Activated naive CD4-positive, alpha-beta T cell treated with anti-CD3 and anti-CD28 coated beads for 36 hours (primary cell): ENCODE measurements at regions not wholly inside any gene's neighbourhood (a gene's known extent, or its start where the extent isn't known, plus 50 kb on each side); places are given as distances from the start of the nearest gene placed in this dataset.
"Not testable (repeated sequence)": the region's sequence is repeated elsewhere in the genome, so short reads cannot be mapped to it uniquely, and the experiment has no call there.

Experiments used
- CTCF ChIA-PET: fragments of 350-600 bp; sonication (Branson Sonifier 250); formaldehyde crosslinking; loops from one replicate; lab custom pipeline; 2021; ENCODE audit warnings: antibody characterized with exemption; lab: Charles Lee
- DNase-seq: peaks from one replicate; pipeline ENCODE4 v3.0.0-alpha.2; 2020
- H3K27ac Mint-ChIP-seq: one replicate; pipeline ENCODE4 v1.8.0; 2021; ENCODE audit warnings: mild to moderate bottlenecking, mixed read lengths
- H3K27me3 Mint-ChIP-seq: one replicate; pipeline ENCODE4 v1.8.0; 2021; ENCODE audit warnings: low read depth, mixed read lengths
- H3K36me3 Mint-ChIP-seq: one replicate; pipeline ENCODE4 v1.8.0; 2021; ENCODE audit warnings: low read depth, mixed read lengths
- H3K4me1 Mint-ChIP-seq: one replicate; pipeline ENCODE4 v1.8.0; 2021; ENCODE audit warnings: low read depth, mixed read lengths
- H3K4me3 Mint-ChIP-seq: one replicate; pipeline ENCODE4 v1.8.0; 2021; ENCODE audit warnings: mild to moderate bottlenecking, moderate library complexity, mixed read lengths
- H3K9me3 Mint-ChIP-seq: one replicate; pipeline ENCODE4 v1.8.0; 2021; ENCODE audit warnings: mixed read lengths
- intact Hi-C: fragments of 100-400 bp; cut with micrococcal nuclease; formaldehyde crosslinking; loops from one replicate; pipeline ENCODE4 v1.15.1; 2023

- DNase-seq = no peak
- intact Hi-C loops = no loop called here
- Mint-ChIP-seq H3K36me3 (no peaks in the 10 kb centered on the region), H3K27ac (no peak overlapping the region), H3K4me3 (no peak overlapping the region), H3K4me1 (no peaks in the 10 kb centered on the region), H3K27me3 (no peaks in the 10 kb centered on the region), H3K9me3 (peaks cover 17% of the 10 kb centered on the region)
- CTCF ChIA-PET = no interaction called here
These were observed 1023.6 kb upstream of the HS3ST1 start for GRCh38 chr4:12452291-12452690.

DNA sequence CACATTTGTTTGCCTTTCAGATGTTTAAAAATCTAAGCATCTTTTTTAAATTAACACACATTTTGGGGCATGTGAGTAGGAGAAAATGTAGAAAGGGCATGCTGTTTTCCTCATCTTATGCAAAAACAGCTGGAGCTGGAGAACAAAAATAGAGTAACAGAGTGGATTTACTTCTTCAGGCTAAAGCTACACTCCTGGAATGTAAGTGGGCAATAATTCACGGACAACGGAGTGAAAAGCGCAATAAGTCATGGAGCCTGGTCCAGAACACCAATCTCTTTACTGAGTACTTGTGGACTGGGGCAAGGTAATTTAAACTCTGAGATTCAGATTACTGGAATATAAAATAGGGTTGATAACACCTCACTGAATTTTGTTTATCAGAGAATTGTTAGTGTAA lies 1018.8 kb upstream of the HS3ST1 start:
- Mint-ChIP-seq H3K27ac (no peak overlapping the region), H3K27me3 (no peaks in the 10 kb centered on the region), H3K9me3 (peaks cover 20% of the 10 kb centered on the region), H3K4me3 (no peak overlapping the region), H3K4me1 (no peaks in the 10 kb centered on the region), H3K36me3 (no peaks in the 10 kb centered on the region)
- DNase-seq = no peak
- intact Hi-C loops = no loop called here
- CTCF ChIA-PET = no interaction called here

DNA sequence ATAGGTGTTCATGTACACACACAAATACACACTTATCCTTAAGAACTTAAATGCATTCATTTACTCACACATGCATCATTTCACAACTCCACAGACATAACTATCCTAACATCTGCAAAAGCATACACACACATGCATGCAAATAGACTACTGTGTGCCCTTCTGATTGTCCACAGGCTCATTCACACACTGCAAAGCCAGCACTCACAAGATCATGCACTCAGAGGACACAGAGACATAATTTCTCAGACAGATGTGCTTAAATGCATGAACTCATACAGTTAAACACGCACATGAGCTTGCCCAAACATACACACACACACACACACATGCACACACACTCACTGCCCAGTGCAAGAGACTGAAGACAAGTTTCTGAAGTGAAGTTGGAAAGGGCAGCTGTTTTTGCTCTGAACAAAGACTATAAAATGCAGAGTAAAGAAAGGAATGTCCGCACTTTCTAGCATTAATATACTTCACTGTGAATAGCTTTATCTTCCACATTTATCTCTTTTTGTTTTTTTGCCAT lies 1018.0 kb upstream of the HS3ST1 start:
- Mint-ChIP-seq H3K4me1 (no peaks in the 10 kb centered on the region), H3K9me3 (peaks cover 18% of the 10 kb centered on the region), H3K4me3 (no peak overlapping the region), H3K36me3 (no peaks in the 10 kb centered on the region), H3K27ac (no peak overlapping the region), H3K27me3 (no peaks in the 10 kb centered on the region)
- intact Hi-C loops = no loop called here
- DNase-seq = no peak
- CTCF ChIA-PET = no interaction called here

DNA sequence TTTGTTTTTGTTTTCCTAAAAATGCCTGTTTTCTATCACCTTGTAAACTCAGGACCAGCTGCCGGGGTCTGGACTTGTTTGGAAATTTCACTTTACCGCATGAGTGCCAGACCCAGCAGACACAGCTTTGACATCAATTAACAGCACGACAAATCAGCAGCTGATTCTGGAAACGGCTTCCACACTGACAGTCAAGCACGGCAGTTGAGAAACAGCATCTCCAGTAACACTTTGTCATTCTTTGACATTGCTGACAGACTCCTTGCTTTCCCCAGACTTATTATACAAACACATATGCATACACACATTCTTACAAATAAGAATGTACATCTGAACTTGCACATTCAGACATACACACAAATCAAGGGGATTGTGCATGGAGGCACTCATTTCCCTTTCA lies 1017.6 kb upstream of the HS3ST1 start:
- Mint-ChIP-seq H3K4me1 (no peaks in the 10 kb centered on the region), H3K36me3 (no peaks in the 10 kb centered on the region), H3K27me3 (no peaks in the 10 kb centered on the region), H3K4me3 (no peak overlapping the region), H3K9me3 (peaks cover 14% of the 10 kb centered on the region), H3K27ac (no peak overlapping the region)
- intact Hi-C loops = no loop called here
- no peak for DNase-seq
- CTCF ChIA-PET = no interaction called here

- peaks cover 11% of the 10 kb centered on the region for H3K9me3 Mint-ChIP-seq
- no peak overlapping the region for H3K27ac Mint-ChIP-seq
- intact Hi-C loops = no loop called here
- no peak overlapping the region for H3K4me3 Mint-ChIP-seq
- H3K27me3 Mint-ChIP-seq = no peaks in the 10 kb centered on the region
- no peak for DNase-seq
- CTCF ChIA-PET = no interaction called here
- no peaks in the 10 kb centered on the region for H3K36me3 Mint-ChIP-seq
- H3K4me1 Mint-ChIP-seq = no peaks in the 10 kb centered on the region
These were observed 1017.1 kb upstream of the HS3ST1 start for GRCh38 chr4:12445711-12446235.

DNA sequence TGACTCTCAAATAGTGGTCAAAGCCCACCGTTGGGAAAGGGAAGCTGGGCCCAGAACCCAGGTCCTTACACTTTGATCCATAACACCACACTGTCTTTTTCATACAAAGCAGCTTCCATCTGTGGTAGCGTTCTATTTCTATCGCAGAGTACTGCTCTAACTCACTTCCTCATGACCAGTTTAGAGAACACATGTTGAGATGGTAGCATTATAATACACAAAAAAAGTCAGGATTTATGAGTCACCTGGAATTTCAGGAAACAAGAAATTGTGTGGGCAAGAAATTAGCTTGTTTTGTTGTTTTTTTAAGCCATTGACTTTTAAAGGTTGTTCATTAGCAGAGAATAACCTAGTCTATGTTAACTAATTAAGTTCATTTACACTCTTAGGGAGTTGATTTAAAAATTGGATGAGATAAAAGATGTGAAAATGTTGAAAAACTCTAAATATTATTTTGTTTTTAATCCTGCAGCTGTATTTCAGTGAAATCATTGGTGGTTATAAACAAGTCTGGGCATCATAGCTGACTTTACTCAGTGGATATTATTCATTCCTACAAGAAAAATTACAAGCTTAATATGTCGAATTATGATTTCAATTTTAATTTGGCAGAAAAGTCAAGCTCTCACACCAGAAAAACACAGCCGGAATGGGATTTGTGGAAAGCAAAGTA lies 1011.1 kb upstream of the HS3ST1 start:
- intact Hi-C loops = no loop called here

GRCh38 chr4:12431259-12431658 lies 1002.6 kb upstream of the HS3ST1 start:
- CTCF ChIA-PET, H3K4me3 Mint-ChIP-seq, DNase-seq, H3K9me3 Mint-ChIP-seq, H3K27ac Mint-ChIP-seq, H3K4me1 Mint-ChIP-seq, intact Hi-C loops, H3K36me3 Mint-ChIP-seq, H3K27me3 Mint-ChIP-seq: not testable (repeated sequence)

More for the DNA sequence above, 1011.1 kb upstream of the HS3ST1 start:
- CTCF ChIA-PET = no interaction called here
- Mint-ChIP-seq H3K9me3 (peaks cover 1% of the 10 kb centered on the region), H3K4me3 (no peak overlapping the region), H3K4me1 (no peaks in the 10 kb centered on the region), H3K36me3 (no peaks in the 10 kb centered on the region), H3K27me3 (no peaks in the 10 kb centered on the region), H3K27ac (no peak overlapping the region)
- no peak for DNase-seq

- Mint-ChIP-seq H3K4me3 (no peak overlapping the region), H3K9me3 (peaks cover 7% of the 10 kb centered on the region), H3K27me3 (no peaks in the 10 kb centered on the region), H3K36me3 (no peaks in the 10 kb centered on the region), H3K4me1 (no peaks in the 10 kb centered on the region), H3K27ac (no peak overlapping the region)
- CTCF ChIA-PET = no interaction called here
- intact Hi-C loops = no loop called here
- DNase-seq = no peak
These were observed 992.7 kb upstream of the HS3ST1 start for GRCh38 chr4:12421364-12421763.

DNA sequence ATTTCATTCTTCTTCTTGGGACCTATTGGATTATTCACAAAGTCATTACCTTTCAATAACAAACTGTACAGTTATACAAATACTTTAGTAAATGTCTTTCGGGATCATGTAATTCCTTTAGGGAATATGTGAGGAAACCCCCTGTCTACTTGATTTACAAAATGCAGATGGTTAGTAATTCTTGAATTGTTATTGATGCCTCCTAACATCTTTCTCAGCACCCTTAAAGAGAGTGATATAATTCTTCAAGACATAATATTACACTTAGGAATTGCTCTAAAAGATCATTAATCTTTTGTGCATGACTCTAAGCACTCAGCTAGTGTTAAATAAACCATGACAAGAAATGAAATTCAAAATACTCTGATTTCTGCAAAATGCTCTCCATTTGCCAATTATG lies 988.1 kb upstream of the HS3ST1 start:
- H3K4me1 Mint-ChIP-seq = no peaks in the 10 kb centered on the region
- no peaks in the 10 kb centered on the region for H3K36me3 Mint-ChIP-seq
- no peaks in the 10 kb centered on the region for H3K27me3 Mint-ChIP-seq
- CTCF ChIA-PET = no interaction called here
- intact Hi-C loops = no loop called here
- DNase-seq = no peak
- H3K27ac Mint-ChIP-seq = no peak overlapping the region
- peaks cover 2% of the 10 kb centered on the region for H3K9me3 Mint-ChIP-seq
- H3K4me3 Mint-ChIP-seq = no peak overlapping the region

GRCh38 chr4:12414181-12414812 lies 985.6 kb upstream of the HS3ST1 start:
- intact Hi-C loops = no loop called here
- no peaks in the 10 kb centered on the region for H3K27me3 Mint-ChIP-seq
- no peak overlapping the region for H3K4me3 Mint-ChIP-seq
- no peaks in the 10 kb centered on the region for H3K9me3 Mint-ChIP-seq
- CTCF ChIA-PET = no interaction called here
- no peaks in the 10 kb centered on the region for H3K4me1 Mint-ChIP-seq
- no peak for DNase-seq
- no peak overlapping the region for H3K27ac Mint-ChIP-seq
- H3K36me3 Mint-ChIP-seq = no peaks in the 10 kb centered on the region

DNA sequence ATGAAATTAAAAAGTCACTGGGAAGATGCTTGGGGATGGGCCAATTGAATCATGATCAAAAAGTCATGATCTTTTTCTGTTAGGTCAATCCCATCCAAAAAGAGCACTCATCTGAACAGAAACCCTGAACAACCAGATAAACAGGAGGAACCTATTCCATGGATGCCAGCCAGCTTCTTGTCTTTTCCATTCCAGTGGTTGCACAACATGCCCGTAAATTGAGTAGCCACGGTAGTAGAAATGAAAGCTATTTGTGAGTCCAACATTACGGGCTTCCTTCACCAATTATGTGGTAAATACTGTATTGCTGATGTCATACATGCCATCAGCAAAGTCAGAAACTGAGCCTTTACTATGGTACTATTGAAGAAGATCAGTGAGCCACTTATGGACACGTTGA lies 982.4 kb upstream of the HS3ST1 start:
- CTCF ChIA-PET = no interaction called here
- DNase-seq = no peak

DNA sequence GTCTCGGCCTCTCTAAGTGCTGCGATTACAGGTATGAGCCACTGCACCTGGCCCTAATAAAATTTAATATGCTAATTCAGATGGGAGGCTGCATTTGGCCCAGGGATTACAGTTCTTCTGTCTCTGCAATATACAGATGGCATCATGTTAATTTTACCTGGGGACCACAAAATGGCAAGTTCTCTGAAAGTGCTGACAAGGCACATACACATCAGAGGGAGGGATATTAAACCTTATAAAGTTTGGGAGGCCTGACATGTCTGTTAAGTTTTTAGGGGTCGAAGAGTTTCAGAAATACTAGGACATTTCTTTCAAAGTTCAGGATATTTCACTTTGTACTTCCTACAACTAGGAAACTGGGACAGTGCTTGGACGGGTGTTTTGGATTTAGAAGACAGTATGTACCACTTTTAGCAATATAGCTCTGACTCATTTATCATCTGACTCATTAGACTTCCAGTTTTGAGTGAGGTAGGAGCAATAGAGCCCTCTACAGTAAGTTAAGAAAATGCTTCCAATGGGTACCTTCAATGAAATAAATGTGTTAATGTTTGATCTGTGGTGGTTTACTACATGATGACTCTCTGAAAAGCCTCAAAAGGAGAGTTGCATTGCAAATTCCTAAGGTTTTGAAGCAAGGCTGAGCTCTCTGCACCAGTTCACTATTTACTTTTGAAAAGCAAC lies 981.0 kb upstream of the HS3ST1 start:
- Mint-ChIP-seq H3K9me3 (no peaks in the 10 kb centered on the region), H3K4me3 (no peak overlapping the region), H3K36me3 (no peaks in the 10 kb centered on the region), H3K27me3 (no peaks in the 10 kb centered on the region), H3K27ac (no peak overlapping the region), H3K4me1 (no peaks in the 10 kb centered on the region)
- intact Hi-C loops = no loop called here
- no peak for DNase-seq
- CTCF ChIA-PET = no interaction called here

More for the DNA sequence above, 982.4 kb upstream of the HS3ST1 start:
- no peaks in the 10 kb centered on the region for H3K4me1 Mint-ChIP-seq
- H3K27me3 Mint-ChIP-seq = no peaks in the 10 kb centered on the region
- intact Hi-C loops = no loop called here
- no peaks in the 10 kb centered on the region for H3K9me3 Mint-ChIP-seq
- no peak overlapping the region for H3K27ac Mint-ChIP-seq
- H3K4me3 Mint-ChIP-seq = no peak overlapping the region
- no peaks in the 10 kb centered on the region for H3K36me3 Mint-ChIP-seq
